GM12865 (cell line): ENCODE measurements at regions not wholly inside any gene's neighbourhood (a gene's known extent, or its start where the extent isn't known, plus 50 kb on each side); places are given as distances from the start of the nearest gene placed in this dataset.

ENCODE experiments used
- DNase-seq: peaks from one replicate; pipeline ENCODE4 v3.0.0; 2010; ENCODE audit warnings: low read depth
- H3K4me3 ChIP-seq: 2 replicates; pipeline ENCODE4 v1.5.1; 2011; ENCODE audit warnings: mild to moderate bottlenecking, low read depth, low read length, control low read depth
- CTCF ChIP-seq: IDR thresholded peaks from 2 replicates; pipeline ENCODE4 v1.5.1; 2011; ENCODE audit warnings: low read length, control low read depth, low read depth, inconsistent platforms; ENCODE audit not compliant: insufficient read depth; ENCODE audit errors: missing control alignments

- TF ChIP-seq CTCF: no peak
- H3K4me3 ChIP-seq: no peak overlapping the region
- no peak for DNase-seq
Measured at GRCh38 chr12:24695103-24695502, 253.8 kb downstream of the BCAT1 start.

GRCh38 chr12:24688601-24689000, 260.3 kb downstream of the BCAT1 start:
- H3K4me3 ChIP-seq: no peak overlapping the region
- TF ChIP-seq CTCF: no peak
- DNase-seq: no peak

DNA sequence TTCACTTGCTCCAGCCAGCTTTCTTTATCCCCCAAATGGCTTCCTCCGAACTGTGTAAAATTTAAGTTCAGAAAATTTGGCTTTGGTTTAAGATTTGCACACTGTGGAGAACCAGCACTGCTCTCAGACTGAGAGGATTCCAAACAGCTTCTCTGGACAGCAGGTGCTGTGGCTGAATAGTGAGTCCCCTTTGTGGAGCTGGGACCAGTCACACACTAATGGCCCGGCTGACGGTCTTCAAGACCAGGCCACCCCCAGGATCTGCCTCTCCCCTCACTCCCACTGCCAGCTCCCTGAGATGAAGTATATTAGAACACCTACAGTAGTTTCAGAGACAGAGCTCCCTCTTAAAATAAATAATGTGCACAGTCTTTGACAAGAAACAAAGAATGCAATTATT, 267.3 kb downstream of the BCAT1 start:
- TF ChIP-seq CTCF: no peak
- no peak overlapping the region for H3K4me3 ChIP-seq
- no peak for DNase-seq

GRCh38 chr12:24679126-24679525, 269.8 kb downstream of the BCAT1 start:
- no peak for TF ChIP-seq CTCF
- no peak for DNase-seq
- H3K4me3 ChIP-seq: no peak overlapping the region

DNA sequence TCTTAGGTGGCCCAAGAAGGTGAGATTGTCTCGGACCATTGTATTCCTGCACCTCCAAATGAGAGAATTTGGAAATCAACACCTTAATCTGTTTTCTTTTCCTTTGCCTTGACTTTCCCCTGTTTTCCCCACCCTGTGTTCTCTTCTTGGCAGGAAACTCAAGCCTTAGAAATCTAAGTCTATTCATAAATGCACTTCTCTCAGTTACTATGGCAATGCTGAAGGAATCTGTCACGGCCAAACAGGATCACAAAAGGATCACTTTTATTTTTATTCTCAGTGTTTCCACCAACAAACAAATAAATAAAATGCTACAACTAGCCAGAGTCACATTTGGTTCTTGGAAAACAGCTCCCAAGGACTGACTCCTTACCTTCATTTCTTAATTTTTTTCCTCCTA, 270.5 kb downstream of the BCAT1 start:
- no peak for DNase-seq

GRCh38 chr12:24668563-24668962, 280.3 kb downstream of the BCAT1 start:
- DNase-seq: no peak
- no peak for TF ChIP-seq CTCF
- no peak overlapping the region for H3K4me3 ChIP-seq

More for the DNA sequence above, 270.5 kb downstream of the BCAT1 start:
- no peak for TF ChIP-seq CTCF
- no peak overlapping the region for H3K4me3 ChIP-seq

- no peak overlapping the region for H3K4me3 ChIP-seq
- no peak for TF ChIP-seq CTCF
- DNase-seq: no peak
Measured at GRCh38 chr12:24664161-24664880, 284.6 kb downstream of the BCAT1 start.
